ENCODE measurements at regions not wholly inside any gene's neighbourhood (a gene's known extent, or its start where the extent isn't known, plus 50 kb on each side); places are given as distances from the start of the nearest gene placed in this dataset.
"Not testable (repeated sequence)": the region's sequence is repeated elsewhere in the genome, so short reads cannot be mapped to it uniquely, and the experiment has no call there.

- Mint-ChIP-seq H3K36me3 (ENCODE audit: low read depth) (no peaks in the 10 kb centered on the region), H3K9me3 (peaks cover 3% of the 10 kb centered on the region), H3K4me1 (ENCODE audit: low read depth) (no peaks in the 10 kb centered on the region), H3K27ac (no peak overlapping the region), H3K4me3 (no peak overlapping the region), H3K27me3 (no peaks in the 10 kb centered on the region)
These were observed 472.2 kb downstream of the C12orf50 start for GRCh38 chr12:87556985-87557384.

- H3K9me3 Mint-ChIP-seq; H3K27me3 Mint-ChIP-seq; H3K36me3 Mint-ChIP-seq (ENCODE audit: low read depth); H3K27ac Mint-ChIP-seq; H3K4me1 Mint-ChIP-seq (ENCODE audit: low read depth); H3K4me3 Mint-ChIP-seq: not testable (repeated sequence)
These were observed 498.0 kb downstream of the C12orf50 start for GRCh38 chr12:87531213-87531612.

DNA sequence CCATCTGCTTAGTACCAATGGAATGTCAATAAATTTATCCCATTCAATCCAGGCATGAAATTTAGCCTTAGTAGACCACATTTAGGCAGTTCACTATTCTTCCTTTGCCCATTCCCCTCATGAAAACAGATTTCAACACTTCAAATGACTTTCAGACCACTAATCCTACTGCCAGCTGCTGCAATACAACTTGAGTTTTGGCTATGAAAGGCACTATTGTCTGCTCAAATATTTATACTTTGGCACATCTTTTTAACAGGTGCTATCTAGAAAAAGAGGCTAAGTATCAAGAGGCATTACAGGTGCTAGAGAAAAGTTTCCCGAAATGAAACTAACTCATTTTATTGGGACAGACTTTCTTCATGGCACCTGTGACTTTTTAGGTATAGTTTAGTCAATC, 499.8 kb downstream of the C12orf50 start:
- H3K27me3 Mint-ChIP-seq: no peaks in the 10 kb centered on the region
- no peaks in the 10 kb centered on the region for H3K36me3 Mint-ChIP-seq (ENCODE audit: low read depth)
- H3K27ac Mint-ChIP-seq: no peak overlapping the region
- H3K4me1 Mint-ChIP-seq (ENCODE audit: low read depth): no peaks in the 10 kb centered on the region
- H3K9me3 Mint-ChIP-seq: peaks cover 4% of the 10 kb centered on the region
- no peak overlapping the region for H3K4me3 Mint-ChIP-seq

GRCh38 chr12:87520968-87521367, 508.2 kb downstream of the C12orf50 start:
- Mint-ChIP-seq H3K27ac (no peak overlapping the region), H3K36me3 (ENCODE audit: low read depth) (no peaks in the 10 kb centered on the region), H3K4me3 (no peak overlapping the region), H3K9me3 (no peaks in the 10 kb centered on the region), H3K27me3 (no peaks in the 10 kb centered on the region), H3K4me1 (ENCODE audit: low read depth) (no peaks in the 10 kb centered on the region)

DNA sequence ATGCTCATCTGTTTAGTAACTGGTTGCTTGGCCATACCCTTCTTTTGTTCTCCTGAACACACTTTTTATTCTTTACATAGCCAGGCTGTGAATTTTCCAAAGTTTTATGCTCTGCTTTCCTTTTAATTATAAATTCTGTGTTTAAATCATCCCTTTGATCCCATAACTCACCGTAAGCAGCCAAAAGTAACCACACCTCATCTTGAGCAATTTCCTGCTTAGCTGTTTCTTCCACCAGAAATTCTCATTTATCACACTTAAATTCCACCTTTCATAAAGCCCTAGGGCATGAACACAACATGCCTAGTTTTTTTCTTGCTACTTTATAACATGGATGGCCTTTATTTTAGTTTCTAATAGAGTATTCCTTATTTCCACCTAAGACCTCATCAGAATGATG, 510.7 kb downstream of the C12orf50 start:
- Mint-ChIP-seq H3K27me3 (no peaks in the 10 kb centered on the region), H3K9me3 (no peaks in the 10 kb centered on the region), H3K27ac (no peak overlapping the region), H3K4me1 (ENCODE audit: low read depth) (no peaks in the 10 kb centered on the region), H3K36me3 (ENCODE audit: low read depth) (no peaks in the 10 kb centered on the region), H3K4me3 (no peak overlapping the region)

- no peaks in the 10 kb centered on the region for H3K9me3 Mint-ChIP-seq
- H3K4me3 Mint-ChIP-seq: no peak overlapping the region
- H3K27me3 Mint-ChIP-seq: no peaks in the 10 kb centered on the region
These were observed 511.2 kb downstream of the C12orf50 start for GRCh38 chr12:87518036-87518435.

DNA sequence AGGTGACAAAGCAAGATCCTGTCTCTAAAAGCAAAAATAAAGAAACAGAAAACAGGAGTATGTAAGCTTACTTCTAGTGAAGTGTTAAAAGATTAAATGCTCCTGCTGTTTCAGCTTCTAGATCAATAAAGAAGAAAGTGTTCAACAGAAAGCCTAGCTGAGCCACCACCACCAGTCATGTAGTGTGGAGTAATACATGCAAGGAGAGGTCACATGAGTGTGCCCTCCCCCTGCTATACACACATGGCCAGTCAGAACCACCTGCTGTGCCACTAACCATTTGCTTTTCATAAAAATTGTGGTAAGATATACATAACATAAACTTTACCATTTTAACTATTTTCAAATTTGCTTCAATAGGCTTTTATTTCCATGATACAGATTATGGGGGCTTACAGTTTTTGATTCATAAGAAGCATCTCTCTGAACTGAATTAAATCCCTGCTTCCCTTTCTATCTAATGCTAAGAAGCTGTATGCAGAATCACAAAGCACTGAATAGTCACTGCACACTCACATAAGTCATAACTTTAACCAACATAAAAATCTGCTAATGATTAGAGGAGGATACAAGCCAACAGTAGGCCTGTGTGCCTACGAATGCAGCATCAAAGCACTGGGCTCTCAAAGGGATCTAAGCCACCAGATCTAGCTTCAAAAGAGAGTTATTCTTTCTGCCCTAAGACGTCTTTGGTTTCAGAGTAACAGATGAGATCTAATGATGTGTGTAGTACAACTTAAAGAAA, 515.5 kb downstream of the C12orf50 start:
- Mint-ChIP-seq H3K4me3 (no peak overlapping the region), H3K36me3 (ENCODE audit: low read depth) (no peaks in the 10 kb centered on the region), H3K27ac (no peak overlapping the region), H3K27me3 (no peaks in the 10 kb centered on the region), H3K4me1 (ENCODE audit: low read depth) (no peaks in the 10 kb centered on the region), H3K9me3 (peaks cover 4% of the 10 kb centered on the region)

More at GRCh38 chr12:87518036-87518435, 511.2 kb downstream of the C12orf50 start:
- Mint-ChIP-seq H3K27ac (no peak overlapping the region), H3K36me3 (ENCODE audit: low read depth) (no peaks in the 10 kb centered on the region), H3K4me1 (ENCODE audit: low read depth) (no peaks in the 10 kb centered on the region)

DNA sequence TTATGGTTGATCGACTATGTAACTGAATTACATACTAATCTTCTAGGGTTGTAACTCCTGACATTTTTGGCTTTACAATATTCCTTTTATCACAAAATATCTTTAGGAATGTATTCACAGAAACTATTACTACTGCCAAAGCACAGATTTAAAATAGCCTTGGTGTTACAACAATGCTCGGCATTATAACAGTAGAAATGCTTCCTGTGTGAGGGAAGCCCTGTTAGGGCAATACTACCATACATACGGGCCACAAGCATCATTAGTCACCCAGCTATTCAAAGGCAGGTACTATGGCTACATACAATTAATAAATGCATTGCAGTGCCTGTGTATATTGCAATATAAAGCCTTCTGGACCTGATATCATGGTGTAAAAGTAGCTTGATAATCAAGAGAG, 517.8 kb downstream of the C12orf50 start:
- Mint-ChIP-seq H3K27me3 (no peaks in the 10 kb centered on the region), H3K4me1 (ENCODE audit: low read depth) (no peaks in the 10 kb centered on the region), H3K4me3 (no peak overlapping the region), H3K27ac (no peak overlapping the region), H3K9me3 (peaks cover 8% of the 10 kb centered on the region), H3K36me3 (ENCODE audit: low read depth) (no peaks in the 10 kb centered on the region)

GRCh38 chr12:87509237-87509820, 519.9 kb downstream of the C12orf50 start:
- Mint-ChIP-seq H3K27me3 (no peaks in the 10 kb centered on the region), H3K4me1 (ENCODE audit: low read depth) (no peaks in the 10 kb centered on the region), H3K9me3 (peaks cover 12% of the 10 kb centered on the region), H3K27ac (no peak overlapping the region), H3K4me3 (no peak overlapping the region), H3K36me3 (ENCODE audit: low read depth) (no peaks in the 10 kb centered on the region)

GRCh38 chr12:87491598-87491997, 537.6 kb downstream of the C12orf50 start:
- no peaks in the 10 kb centered on the region for H3K27me3 Mint-ChIP-seq
- no peak overlapping the region for H3K4me3 Mint-ChIP-seq
- no peaks in the 10 kb centered on the region for H3K36me3 Mint-ChIP-seq (ENCODE audit: low read depth)
- H3K27ac Mint-ChIP-seq: no peak overlapping the region
- H3K4me1 Mint-ChIP-seq (ENCODE audit: low read depth): no peaks in the 10 kb centered on the region
- peaks cover 5% of the 10 kb centered on the region for H3K9me3 Mint-ChIP-seq

GRCh38 chr12:87491089-87491488, 538.1 kb downstream of the C12orf50 start:
- Mint-ChIP-seq H3K9me3 (peaks cover 5% of the 10 kb centered on the region), H3K27me3 (no peaks in the 10 kb centered on the region), H3K36me3 (ENCODE audit: low read depth) (no peaks in the 10 kb centered on the region), H3K4me1 (ENCODE audit: low read depth) (no peaks in the 10 kb centered on the region), H3K4me3 (no peak overlapping the region), H3K27ac (no peak overlapping the region)

DNA sequence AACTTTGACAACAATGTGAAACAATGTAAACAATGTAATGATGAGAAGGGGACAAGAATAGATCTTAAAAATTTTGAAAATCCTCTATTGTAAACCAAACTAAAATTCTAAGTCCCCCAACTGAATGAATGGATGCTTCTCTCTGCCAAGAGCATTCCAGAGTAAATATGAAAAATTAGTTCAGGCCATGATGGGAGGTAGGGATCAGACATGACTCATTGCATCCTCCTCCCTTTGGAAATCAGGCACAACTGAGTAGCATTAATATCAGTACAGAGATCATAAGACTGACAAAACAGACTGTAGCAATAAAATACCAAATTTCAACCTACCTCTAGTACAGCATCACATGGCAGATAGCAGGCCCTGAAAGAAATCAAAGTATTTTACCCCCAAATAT, 559.9 kb downstream of the C12orf50 start:
- H3K36me3 Mint-ChIP-seq (ENCODE audit: low read depth): no peaks in the 10 kb centered on the region

GRCh38 chr12:87467936-87468335, 561.3 kb downstream of the C12orf50 start:
- no peak overlapping the region for H3K27ac Mint-ChIP-seq
- no peaks in the 10 kb centered on the region for H3K36me3 Mint-ChIP-seq (ENCODE audit: low read depth)
- H3K27me3 Mint-ChIP-seq: no peaks in the 10 kb centered on the region
- peaks cover 2% of the 10 kb centered on the region for H3K9me3 Mint-ChIP-seq
- no peak overlapping the region for H3K4me3 Mint-ChIP-seq
- no peaks in the 10 kb centered on the region for H3K4me1 Mint-ChIP-seq (ENCODE audit: low read depth)

More for the DNA sequence above, 559.9 kb downstream of the C12orf50 start:
- Mint-ChIP-seq H3K4me3 (no peak overlapping the region), H3K27me3 (no peaks in the 10 kb centered on the region), H3K4me1 (ENCODE audit: low read depth) (no peaks in the 10 kb centered on the region), H3K27ac (no peak overlapping the region), H3K9me3 (peaks cover 9% of the 10 kb centered on the region)

- Mint-ChIP-seq H3K4me1 (ENCODE audit: low read depth) (no peaks in the 10 kb centered on the region), H3K4me3 (no peak overlapping the region), H3K9me3 (peaks cover 4% of the 10 kb centered on the region), H3K27me3 (no peaks in the 10 kb centered on the region), H3K27ac (no peak overlapping the region), H3K36me3 (ENCODE audit: low read depth) (no peaks in the 10 kb centered on the region)
These were observed 564.6 kb downstream of the C12orf50 start for GRCh38 chr12:87464565-87464964.

DNA sequence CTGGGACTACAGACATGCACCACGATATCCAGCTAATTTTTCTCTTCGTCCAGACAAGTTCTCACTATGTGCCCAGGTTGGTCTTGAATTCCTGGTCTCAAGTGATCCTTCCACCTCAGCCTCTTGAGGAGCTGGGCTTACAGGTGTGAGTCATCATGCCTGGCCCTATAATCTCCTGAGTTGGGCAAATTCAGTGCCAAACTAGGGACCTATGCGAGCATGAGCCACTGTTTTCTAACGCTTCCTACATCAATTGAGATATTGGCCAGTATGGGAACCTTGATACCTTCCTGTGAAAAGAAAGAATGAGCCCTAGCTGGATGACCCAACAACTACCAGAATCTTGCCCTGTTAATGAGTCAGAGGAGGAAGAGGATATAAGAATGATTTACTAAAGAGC, 585.2 kb downstream of the C12orf50 start:
- Mint-ChIP-seq H3K9me3 (peaks cover 4% of the 10 kb centered on the region), H3K36me3 (ENCODE audit: low read depth) (no peaks in the 10 kb centered on the region)

DNA sequence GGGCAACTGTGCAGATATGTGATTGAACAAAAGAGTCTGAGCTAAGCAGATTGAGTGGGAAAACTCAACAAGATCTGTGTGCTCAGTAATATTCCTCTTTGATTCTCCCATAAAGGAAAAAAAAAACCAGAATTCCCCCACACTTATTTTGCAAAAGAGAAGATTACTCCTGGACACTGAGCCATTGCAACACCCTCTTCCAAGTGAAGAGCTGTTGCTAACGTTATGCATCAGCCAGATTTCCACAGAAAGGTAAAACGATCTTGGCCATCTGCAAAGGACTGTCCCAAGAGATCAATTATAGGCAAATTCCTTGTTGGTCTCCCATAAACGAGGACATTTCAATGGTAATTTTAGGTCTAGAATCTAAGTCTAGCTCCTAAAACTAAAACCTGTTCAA, 587.7 kb downstream of the C12orf50 start:
- Mint-ChIP-seq H3K9me3 (peaks cover 4% of the 10 kb centered on the region), H3K4me1 (ENCODE audit: low read depth) (no peaks in the 10 kb centered on the region), H3K4me3 (no peak overlapping the region), H3K36me3 (ENCODE audit: low read depth) (no peaks in the 10 kb centered on the region), H3K27me3 (no peaks in the 10 kb centered on the region), H3K27ac (no peak overlapping the region)

More for the DNA sequence above, 585.2 kb downstream of the C12orf50 start:
- H3K4me3 Mint-ChIP-seq: no peak overlapping the region
- no peaks in the 10 kb centered on the region for H3K4me1 Mint-ChIP-seq (ENCODE audit: low read depth)
- no peaks in the 10 kb centered on the region for H3K27me3 Mint-ChIP-seq
- H3K27ac Mint-ChIP-seq: no peak overlapping the region
